GM18868 (cell line): ENCODE measurements at regions not wholly inside any gene's neighbourhood (a gene's known extent, or its start where the extent isn't known, plus 50 kb on each side); places are given as distances from the start of the nearest gene placed in this dataset.
A peak's percentile ranks its signal among the peaks of the same experiment; 100 is the strongest.
"Not testable (repeated sequence)": the region's sequence is repeated elsewhere in the genome, so short reads cannot be mapped to it uniquely, and the experiment has no call there.

Experiments used
- ATAC-seq: cut with Tn5 transposase; IDR thresholded peaks from one replicate; pipeline ENCODE4 v1.9.1; 2021; ENCODE audit warnings: mild to moderate bottlenecking, moderate library complexity; ENCODE audit not compliant: unreplicated experiment

DNA sequence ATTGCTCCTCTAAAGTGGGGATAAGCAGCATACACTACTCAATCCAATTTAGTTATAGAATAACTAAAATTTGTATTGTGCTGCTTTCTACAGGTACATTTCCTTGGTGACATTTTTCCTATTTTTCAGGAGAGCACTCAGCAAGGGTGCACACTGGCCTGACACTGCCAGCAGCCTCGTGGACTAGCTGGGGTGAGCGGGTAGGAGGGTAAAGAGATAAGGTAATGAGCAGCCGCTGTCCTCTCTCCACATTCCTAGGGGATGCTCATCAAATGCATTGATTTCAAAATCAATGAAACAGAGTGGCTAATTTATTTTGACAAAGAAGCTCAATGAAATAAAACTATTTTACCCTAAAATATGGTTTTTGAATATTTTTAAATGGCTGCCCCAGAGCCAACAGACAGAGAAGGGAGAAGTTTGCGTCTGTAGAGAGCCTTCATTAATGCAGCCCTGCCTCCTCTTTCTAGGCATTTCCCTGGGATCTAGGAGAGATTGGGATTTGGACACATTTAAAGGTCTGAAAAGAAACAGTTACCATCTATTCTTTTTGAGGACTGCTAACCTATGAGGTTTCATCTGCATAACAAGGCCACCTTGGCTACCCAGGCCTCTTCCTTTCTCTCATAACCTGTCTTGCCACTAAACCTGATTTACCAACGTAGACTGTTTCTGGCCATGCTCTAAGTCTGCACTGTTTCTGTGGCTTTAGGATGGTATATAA is 561.0 kb downstream of the IPMK start:
- ATAC-seq, result no peak

DNA sequence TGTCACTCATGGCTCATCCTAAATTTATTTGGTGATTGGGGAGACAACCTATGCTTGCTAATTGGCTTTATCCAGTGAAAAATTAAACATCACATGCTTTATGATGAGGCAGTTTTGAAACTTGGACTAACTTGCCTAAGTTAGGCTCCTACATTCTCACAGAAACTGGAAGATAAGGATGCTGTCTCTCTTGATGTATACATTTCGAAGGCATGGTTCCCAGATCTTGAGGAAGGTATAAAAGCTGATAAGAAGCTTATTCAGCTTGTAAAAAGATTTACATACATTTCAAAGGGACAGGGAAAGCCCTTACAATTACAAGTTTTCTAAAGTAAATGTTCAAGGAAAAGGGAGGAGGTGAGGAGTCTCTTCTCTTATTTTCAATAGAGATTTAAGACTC is 561.7 kb downstream of the IPMK start:
- ATAC-seq, result no peak

DNA sequence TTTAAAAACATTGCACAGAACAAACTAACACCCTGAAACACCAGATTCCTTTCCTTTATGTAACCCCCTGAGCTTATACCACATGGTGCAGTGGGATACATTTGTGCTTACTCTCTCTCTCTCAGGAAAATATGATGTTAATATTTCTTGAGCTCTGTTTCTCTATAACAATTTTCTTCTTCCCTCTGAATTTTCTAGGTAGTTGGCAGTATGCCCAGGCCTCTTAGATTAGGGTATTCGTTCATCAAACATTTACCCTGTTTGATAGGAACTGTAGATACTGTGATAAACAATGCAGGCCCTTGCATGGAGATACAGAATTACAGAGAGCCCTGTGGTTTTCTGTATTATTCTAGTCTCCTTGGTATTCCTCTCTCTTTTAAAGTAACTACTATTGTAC is 567.8 kb downstream of the IPMK start:
- no peak for ATAC-seq

DNA sequence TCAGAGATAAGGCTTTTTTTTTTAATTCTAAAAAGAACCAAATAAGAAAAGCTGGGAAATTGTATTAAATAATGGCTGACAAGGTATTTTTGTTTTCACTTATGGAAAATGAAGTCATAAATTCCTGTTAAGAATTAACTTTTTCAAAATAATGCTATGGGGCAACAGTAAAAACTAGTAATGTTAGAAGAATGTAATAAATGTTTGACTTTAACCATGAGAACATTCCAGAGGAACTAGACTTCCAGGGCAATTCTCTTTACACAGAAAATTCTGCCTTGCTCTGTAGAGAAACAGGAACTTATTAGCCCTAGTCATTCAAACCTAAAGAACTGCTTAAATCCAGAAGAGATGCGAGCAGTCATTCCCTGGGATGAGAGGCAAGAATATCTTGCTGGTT is 571.1 kb downstream of the IPMK start:
- ATAC-seq, result no peak

DNA sequence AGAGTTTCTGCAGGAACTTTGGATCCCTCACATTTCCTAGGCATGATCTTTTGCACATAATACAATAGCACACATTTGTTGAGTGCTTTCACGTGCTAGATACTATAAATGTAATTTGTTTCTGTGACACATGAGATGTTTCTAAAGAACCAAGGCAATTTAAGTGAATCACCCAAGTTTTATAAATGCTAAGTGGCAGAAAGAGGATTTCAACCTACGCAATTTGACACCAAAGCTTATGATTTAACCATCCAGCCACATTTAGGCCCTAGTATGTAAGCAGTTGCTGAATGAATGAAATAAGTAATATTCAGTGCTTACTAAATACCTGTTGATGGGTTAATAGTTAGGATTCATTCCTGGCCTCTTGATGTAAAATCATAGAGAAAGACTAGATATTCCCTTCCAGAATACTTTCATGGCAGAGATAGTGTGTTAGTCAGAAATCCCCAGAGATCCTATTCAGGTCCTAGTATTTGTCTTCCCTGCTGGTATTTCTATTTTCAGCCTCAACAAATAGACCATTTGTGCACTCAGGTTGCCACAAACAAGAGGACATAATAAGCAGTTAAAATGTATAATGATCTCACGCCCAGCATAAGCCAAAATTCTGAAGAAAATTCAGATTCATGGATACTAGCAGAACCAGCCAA is 572.6 kb downstream of the IPMK start:
- no peak for ATAC-seq

DNA sequence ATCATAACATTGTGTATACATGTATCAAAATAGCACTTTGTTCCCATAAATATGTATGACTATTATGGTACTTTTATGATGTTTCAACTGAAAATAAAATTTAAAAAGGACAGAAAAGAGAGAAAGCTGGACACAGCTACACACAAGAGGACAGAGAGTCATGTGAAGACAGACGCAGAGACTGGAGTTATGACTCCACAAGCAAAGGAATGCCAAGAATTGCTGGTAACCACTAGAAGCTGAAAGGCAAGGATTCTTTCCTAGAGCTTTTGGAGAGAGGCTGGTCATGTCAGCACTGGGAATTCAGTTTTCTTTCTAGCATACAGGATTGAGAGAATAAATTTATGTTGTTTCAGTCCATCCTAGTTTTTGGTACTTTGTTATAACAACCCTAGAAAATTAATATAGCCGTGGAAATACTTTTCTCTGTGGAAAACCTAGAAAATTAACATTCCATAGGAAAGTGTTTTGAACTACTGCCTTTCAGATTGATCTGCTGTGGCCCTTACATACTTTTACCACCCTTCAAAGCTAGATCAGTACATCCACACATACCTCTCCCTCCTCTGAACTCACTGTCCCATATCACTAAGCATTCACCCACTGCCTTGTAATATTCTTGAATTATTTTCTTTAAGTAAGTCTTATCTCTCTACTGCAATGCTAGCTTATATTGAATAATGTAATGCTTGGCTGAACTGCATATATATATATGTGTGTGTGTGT is 575.3 kb downstream of the IPMK start:
- ATAC-seq, result no peak

DNA sequence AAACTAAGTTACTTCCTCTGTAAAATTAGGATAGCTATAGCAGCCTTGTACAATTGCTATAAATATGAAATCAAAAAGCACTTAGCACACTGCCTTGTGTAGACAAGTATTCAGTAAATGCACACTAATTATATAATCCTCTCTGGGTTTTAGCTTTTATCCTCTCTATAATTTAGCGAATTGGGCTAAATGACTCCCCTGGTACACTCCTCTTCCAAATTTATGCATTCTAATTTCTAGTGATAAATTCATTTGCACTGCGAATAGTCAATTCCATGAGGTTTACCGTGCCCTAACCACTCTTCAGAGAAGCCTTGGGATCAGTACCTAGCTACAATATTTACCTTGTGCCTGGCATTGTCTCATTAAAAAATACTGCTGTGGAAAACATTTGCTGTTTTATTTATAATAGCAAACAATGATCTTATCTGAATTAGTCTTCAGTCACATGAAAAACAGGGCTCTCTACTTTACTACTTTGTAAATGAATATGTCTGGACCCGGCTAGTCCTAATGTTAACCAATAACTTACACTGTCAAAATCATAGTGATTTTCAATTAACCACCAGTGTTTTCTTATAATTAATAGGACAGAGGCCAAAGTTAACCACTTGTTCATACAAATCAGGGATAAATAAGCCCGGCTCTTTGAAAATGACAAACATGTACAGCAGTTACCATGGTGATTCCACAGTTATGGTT is 577.9 kb downstream of the IPMK start:
- ATAC-seq, result no peak

DNA sequence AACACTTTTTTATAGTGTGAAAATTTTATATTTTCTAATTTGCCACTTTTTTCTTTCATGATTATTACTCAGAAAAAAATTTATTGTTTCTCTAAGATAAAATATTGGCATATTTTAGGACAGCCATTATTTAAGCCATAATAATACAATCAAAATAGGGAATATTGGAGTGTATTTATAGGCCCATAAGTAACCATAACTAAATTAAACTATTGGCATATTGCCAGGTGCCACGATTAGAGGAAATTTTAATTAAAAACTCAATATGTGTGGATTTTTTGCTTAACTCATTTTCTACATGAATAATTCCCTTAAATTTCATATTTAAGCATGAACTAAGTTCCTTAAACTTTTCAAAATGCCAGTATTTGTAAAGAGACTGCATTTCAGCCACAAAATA is 587.8 kb downstream of the IPMK start:
- ATAC-seq, result no peak

DNA sequence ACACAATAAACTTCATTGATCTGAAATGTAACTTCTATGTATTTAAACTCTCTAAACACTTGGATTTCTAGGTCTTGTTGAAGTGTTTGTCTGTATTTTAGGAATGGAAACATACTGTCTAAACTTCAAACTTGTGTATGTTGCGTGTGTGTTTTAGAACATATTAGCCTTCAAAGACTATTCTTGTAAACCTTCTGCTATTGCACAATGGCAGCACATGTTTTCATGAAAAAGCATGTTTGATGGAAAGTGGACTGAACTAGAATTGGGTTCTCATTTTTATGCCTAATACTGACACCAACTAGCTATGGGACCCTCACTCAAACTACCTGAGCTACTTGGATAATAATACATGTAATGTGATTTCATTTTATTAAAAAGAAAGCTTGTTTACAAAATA is 592.6 kb downstream of the IPMK start:
- no peak for ATAC-seq

DNA sequence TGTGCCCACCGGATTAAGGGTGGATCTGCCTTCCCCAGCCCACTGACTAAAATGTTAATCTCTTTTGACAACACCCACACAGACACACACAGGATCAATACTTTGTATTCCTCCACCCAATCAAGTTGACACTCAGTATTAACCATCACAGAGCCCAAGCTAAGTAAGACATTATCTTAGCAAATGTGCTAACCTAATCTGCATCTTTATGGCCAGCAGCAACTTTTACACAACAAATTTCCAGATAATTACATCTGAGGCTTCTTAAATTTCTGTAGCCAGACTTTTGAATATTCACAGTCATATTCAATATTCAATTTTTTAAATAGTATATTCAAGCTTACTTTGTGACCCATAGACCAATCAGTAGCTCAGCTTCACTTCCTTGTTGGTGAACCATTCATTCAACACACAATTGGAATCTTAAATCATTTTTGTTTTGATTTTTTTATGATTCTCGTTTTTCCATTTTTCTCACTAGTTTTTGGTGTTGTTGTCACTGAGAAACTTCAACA is 594.2 kb downstream of the IPMK start:
- ATAC-seq, result no peak

DNA sequence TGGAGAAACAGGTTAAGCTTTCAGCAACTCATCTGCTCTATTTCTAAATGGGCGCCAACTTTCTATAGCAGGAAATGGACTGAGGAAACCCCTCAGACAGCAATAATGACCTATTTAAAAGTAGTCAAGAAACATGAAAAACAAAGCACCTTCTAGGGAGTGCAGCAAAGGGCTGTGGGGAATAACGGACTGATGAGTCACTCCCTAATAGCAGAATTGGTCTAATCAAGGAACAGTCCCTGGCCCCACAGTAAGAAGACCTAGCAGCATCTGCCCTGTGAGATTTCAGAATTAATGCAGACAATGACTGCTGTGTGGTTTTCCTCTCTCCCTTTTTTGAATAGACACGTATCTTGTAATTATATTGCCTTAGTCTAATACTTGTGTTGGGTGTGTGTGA is 602.9 kb downstream of the IPMK start:
- ATAC-seq, result peak; percentile 73

DNA sequence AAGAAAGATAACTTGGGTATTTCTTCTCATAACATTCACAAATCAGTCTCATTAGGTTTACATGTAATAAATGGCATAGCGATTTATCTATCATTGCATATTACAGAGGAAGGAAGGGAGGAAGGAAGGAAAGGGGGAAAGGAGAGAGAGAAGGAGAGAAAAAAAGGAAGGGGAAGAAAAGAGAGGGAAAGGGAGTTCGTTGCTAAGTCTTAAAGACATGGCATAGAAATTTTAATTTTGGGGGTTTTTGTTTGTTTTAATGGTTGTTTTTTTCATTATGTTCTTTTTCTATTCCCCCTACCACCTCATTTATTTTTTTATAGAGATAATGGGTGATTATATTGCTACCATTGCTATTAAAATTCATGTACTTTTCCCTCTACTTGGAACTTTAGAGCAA is 604.3 kb downstream of the IPMK start:
- no peak for ATAC-seq

DNA sequence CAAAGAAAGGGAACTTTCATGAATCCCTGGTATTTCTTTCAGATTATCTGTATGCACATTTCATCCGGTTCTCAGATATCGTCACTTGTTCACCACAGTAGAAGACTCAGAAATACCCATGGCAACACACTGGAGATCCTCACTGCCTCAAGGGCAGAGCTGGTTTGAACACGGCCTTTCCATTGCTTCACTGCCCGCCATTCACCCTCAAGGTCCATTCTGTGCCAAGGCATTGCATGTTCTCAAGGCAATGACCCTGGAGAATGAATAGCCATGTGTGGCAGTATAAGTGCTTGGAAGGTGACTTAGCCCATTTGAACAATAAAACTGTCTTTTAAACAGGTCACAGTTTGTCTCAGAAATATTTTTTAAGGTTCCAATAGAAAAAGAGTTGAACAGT is 606.5 kb downstream of the IPMK start:
- no peak for ATAC-seq

DNA sequence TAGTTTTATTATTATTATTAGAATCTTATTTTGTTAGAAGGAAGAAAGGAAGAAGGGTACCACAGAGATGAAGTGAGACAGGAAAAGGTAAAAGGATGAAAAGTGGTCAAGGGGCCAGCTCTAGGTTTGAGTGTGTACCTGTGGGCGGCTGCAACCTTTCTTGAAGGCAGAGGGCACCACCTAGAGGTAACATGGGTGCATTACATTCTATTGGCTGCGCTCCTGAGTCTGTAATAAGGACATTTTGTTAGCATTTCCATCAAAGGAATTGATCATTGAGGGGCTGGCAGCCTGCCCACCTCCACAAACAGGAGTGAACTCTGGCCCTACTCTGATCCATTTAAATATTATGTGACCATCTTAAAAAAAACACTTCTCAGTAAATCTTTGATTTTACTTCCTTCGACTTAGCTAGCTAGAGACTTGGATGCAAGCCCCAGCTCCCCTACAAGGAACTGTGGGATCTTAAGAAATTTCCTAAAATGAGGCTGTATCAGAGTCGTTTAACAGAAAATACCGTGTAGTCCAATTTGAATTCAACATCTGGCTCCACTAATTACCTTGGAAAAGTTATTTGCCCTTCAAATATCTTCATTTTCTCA is 610.4 kb downstream of the IPMK start:
- peak; percentile 98 for ATAC-seq

DNA sequence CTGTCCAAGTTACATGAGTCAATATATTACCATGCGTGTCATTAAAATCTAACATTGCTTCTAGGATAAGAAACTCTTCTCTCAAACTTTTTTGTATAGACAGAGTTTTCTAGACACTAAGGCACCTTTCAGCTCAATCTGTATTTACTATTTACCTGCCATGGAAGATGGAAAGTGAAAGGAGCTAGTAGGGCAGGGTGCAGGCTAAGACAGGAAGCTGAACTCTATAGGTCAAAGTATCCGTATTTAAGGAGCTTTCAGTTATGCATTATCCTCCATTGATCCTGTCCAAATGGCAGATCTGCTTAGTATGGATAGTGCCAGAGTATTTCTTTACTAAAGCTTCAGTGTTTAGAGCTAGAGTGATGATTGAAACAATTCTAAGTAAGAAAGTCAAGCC is 612.8 kb downstream of the IPMK start:
- no peak for ATAC-seq

DNA sequence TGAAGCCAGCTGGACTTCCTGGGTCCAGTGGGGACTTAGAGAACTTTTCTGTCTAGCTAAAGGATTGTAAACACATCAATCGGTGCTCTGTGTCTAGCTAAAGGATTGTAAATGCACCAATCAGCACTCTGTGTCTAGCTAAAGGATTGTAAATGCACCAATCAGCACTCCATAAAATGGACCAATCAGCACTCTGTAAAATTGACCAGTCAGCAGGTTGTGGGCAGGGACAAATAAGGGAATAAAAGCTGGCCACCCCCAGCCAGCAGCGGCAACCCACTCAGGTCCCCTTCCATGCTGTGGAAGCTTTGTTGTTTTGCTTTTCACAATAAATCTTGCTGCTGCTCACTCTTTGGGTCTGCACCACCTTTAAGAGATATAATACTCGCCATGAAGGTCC is 622.6 kb downstream of the IPMK start:
- ATAC-seq, result not testable (repeated sequence)

DNA sequence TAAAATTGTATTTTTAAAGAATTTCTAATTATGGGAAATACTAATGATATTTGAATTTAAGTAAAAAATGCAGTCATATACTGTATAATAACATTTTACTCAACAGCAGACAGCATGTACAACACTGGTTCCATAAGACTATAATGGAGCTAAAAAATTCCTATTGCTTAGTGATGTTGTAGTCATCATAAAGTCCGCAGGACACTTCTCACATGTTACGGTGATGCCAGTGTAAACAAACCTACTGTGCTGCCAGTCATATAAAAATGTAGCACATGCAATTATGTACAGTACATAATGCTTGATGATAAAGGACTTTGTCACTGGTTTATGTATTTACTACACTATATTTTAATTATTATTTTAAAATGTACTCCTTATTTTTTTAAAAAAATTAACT is 629.3 kb downstream of the IPMK start:
- ATAC-seq, result no peak

DNA sequence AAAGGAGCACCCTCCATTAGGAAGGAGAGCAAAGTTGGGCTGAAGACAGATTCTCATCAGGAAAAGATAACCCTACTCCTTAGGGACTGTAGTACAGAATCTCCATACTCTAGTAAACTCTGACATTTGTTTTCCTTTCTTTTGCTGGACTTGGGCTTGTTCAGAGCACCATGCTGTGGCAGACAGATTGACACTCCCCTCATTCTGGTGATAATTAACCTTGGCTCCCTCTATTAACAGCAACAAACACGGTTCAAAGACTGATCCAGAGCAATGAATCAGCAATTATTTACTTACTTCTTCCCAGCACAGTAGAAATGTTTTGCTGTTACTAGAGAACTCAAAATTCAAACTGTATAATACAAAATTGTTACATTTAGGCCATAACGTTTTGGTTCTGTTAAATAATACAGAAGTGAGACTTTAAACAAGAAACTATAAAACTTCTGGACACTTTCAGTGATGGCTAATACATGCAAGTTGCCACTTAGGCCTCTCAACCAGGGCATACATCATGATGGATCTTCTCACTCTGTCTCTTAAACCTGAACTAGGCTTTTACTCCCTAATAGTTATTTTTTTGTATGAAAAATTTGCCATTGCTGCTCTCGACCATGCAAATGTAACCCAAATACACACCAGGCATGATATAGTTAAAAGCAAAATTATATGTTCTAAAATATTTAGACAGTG is 639.0 kb downstream of the IPMK start:
- ATAC-seq, result no peak

DNA sequence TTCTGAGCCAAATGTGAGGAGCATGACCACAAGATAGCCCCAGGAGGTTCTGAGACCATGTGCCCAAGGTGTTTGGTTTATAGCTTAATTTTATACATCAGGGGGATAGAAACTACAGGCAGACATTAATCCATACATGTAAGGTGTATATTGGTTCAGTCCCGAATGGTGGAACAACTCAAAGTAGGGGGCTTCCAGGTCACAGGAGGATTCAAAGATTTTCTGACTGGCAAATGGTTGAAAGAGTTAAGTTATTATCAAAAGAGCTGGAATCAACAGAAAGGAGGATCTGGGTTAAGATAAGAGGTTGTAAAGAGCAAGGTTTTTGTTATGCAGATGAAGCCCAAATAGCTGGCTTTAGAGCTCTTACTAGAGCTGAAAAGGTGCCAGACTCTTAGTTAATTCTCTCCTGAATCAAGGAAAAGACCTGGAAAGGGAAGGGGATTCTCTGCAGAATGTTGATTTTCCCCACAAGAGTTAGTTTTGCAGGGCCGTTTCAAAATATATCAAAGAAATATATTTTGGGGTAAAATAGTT is 640.0 kb downstream of the IPMK start:
- ATAC-seq, result no peak
